ENCODE measurements at regions not wholly inside any gene's neighbourhood (a gene's known extent, or its start where the extent isn't known, plus 50 kb on each side); places are given as distances from the start of the nearest gene placed in this dataset.

GRCh38 chr18:39186008-39186407, 1620.4 kb upstream of the CELF4 start:
- Histone ChIP-seq H3K27me3 (replicated peaks in 1 of 2; ENCODE audit: control insufficient read depth in 2 of 2, insufficient read depth in 2 of 2, low read length in 1 of 2) (no peaks in the 10 kb centered on the region), H4K20me1 (ENCODE audit: control insufficient read depth, insufficient read depth) (no peaks in the 10 kb centered on the region), H3K79me2 (ENCODE audit: control insufficient read depth, insufficient read depth, low read length) (no peaks in the 10 kb centered on the region), H2AFZ (ENCODE audit: control insufficient read depth, low read depth, low read length) (no peak overlapping the region), H3K27ac (ENCODE audit: control insufficient read depth, insufficient read depth) (no peak overlapping the region), H3K9ac (ENCODE audit: control insufficient read depth, insufficient read depth, low read length) (no peak overlapping the region), H3K9me3 (replicated peaks; ENCODE audit: control insufficient read depth, insufficient read depth, low read length) (no peaks in the 10 kb centered on the region), H3K4me1 (ENCODE audit: control insufficient read depth, insufficient read depth, low read length) (no peaks in the 10 kb centered on the region), H3K4me3 (no peak overlapping the region), H3K4me2 (ENCODE audit: control insufficient read depth, insufficient read depth) (no peak overlapping the region), H3K36me3 (ENCODE audit: control insufficient read depth in 2 of 2, insufficient read depth in 2 of 2, low read length in 1 of 2) (no peaks in the 10 kb centered on the region)
- TF ChIP-seq BCL11A (IDR thresholded peaks at IDR 0.05; ENCODE audit: low read depth, low read length) (no peak), CHD2 (IDR thresholded peaks at IDR 0.05; ENCODE audit: borderline replicate concordance, low read depth, low read length) (no peak), STAT1 (conservative IDR thresholded peaks at IDR 0.05) (no peak), CEBPB (IDR thresholded peaks at IDR 0.05; ENCODE audit: borderline replicate concordance in 1 of 2, low read depth in 2 of 2, low read length in 2 of 2) (no peak), FOXK2 (IDR thresholded peaks at IDR 0.05) (no peak), ZNF622 (IDR thresholded peaks at IDR 0.05) (no peak), PKNOX1 (IDR thresholded peaks at IDR 0.05) (no peak), HDAC6 (IDR thresholded peaks at IDR 0.05; ENCODE audit: unreplicated experiment) (no peak), BCLAF1 (IDR thresholded peaks at IDR 0.05) (no peak), CBX5 (IDR thresholded peaks at IDR 0.05; ENCODE audit: low read depth) (no peak), SPI1 (IDR thresholded peaks at IDR 0.05; ENCODE audit: borderline replicate concordance, insufficient read depth, low read depth, low read length) (no peak), IKZF2 (IDR thresholded peaks at IDR 0.05) (no peak), TBL1XR1 (IDR thresholded peaks at IDR 0.05; ENCODE audit: low read depth, low read length) (no peak), HSF1 (IDR thresholded peaks at IDR 0.05; ENCODE audit: low read depth, low read length) (no peak), CBX3 (IDR thresholded peaks at IDR 0.05; ENCODE audit: borderline replicate concordance, low read depth) (no peak)
- in situ Hi-C loops (cut with MboI), result no loop called here
- ChIA-PET RAD21 (ENCODE audit: unreplicated experiment) (no interaction called here), SMC1A (ENCODE audit: uncharacterized antibody, unreplicated experiment) (interaction anchor here (0.6 kb wide), 1 partner anchor 126 kb away, joined by 3 read pairs; no protein-coding TSS in a partner anchor), POLR2A (no interaction called here), CTCF (interaction anchor here (0.5 kb wide), 1 partner anchor 1191 kb away, joined by 3 read pairs; no protein-coding TSS in a partner anchor)
- ATAC-seq (peak; percentile 72), DNase-seq (ENCODE audit: low read depth, low spot score) (no peak), FAIRE-seq (no peak)
- no TSS peak for BruUV-seq (replicated peaks)
- intact Hi-C loops (cut with micrococcal nuclease; ENCODE audit: unreplicated experiment), result no loop called here
- 35% methylated on average over 2 of the region's 2 CpGs for WGBS (ENCODE audit: insufficient coverage, insufficient replicate concordance, low lambda C conversion rate, missing lambda C conversion rate)

Data from GM12878 (cell line).